NCI-H1694 treated with DMSO at 0.1 percent for 48 hours (cell line): ENCODE measurements at regions not wholly inside any gene's neighbourhood (a gene's known extent, or its start where the extent isn't known, plus 50 kb on each side); places are given as distances from the start of the nearest gene placed in this dataset.

Source experiments
- DNase-seq: peaks from one replicate; lab custom pipeline; 2025; lab: John Stamatoyannopoulos, UW

DNA sequence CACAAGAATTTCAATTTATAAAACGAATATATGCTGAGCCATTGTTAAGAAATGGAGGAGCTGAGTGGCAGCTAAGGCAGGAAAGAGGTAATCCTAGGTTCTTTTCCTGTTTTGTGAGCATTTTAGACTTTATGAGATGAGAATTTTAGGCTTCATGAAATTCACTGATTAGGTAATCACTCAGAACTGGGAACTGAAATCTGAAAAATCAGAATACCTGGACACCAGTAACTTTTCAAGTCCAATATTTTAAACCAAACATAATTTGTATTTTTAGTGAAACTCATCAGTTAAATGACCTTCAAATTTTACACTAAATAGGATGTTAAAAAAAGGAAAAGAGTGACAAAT lies 389.9 kb downstream of the HTR1B start:
- no peak for DNase-seq

DNA sequence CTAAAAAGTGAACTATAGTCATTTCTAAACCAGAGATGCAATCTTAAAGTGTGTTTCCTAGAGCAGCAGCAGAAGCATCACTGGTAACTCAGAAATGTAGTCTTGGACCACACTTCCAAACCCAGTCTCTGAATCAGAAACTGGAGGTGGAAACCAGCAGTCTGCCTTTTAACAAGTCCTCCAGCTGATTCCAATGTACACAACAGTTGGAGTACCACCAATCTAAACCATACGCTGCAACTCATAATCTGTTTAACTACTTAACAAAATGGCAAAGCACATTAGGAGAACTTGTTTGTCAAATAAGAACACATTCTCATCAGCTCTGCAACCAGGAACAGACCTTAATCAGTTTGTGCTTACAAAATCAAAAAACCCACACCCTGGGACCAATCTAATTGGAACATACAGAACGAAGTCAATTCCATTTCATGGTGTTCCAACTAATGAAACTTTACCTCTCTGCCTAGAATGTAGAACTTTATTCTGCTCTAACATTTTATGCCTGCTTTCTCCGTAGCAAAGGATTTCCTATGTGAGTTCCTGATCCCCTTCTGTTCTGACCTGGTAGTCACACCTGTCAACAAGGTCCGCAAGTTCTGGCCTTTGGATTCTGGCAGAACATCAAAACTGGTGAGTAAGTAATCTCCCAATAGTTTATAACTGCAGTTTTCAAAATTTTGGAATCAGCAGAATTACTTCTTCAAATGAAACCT lies 390.4 kb downstream of the HTR1B start:
- DNase-seq = no peak

DNA sequence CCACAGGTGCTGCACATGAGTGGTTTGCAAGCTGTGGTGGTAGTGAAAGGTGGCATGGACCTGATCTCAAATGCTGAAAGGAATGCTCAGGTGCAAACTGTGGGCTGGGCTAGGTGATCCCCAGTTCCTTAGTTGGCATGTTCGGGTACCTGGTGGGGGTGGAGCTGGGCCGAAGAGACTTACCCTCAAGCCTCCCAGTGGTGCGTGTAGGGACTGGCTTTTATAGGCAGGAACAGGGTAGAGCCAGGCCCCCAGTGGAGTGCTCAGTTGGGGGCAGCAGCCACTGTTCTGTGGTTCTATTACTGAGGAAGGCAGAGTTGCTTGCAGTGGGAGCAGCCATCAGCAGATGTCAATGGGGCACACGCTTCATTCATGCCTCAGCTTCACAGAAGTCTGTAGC lies 399.8 kb downstream of the HTR1B start:
- DNase-seq = no peak

DNA sequence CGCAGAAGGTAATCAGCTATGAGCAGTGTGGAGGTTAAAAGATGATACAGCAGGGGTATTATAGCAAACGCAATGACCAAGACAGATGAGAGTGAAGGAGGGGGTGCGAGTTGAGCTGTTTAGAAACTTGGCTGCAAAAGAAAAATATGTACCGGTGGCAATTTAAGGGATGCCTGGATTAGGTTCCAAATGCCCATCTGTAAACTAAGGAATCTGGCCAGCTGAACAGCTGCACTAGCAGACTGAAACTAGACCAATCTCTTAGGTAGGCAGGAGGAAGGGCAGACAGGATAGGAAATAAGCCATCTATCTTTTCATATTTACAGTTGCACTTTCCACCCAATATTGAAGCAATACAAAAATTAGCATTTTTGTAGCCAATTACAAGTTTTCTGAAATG lies 407.6 kb downstream of the HTR1B start:
- no peak for DNase-seq

DNA sequence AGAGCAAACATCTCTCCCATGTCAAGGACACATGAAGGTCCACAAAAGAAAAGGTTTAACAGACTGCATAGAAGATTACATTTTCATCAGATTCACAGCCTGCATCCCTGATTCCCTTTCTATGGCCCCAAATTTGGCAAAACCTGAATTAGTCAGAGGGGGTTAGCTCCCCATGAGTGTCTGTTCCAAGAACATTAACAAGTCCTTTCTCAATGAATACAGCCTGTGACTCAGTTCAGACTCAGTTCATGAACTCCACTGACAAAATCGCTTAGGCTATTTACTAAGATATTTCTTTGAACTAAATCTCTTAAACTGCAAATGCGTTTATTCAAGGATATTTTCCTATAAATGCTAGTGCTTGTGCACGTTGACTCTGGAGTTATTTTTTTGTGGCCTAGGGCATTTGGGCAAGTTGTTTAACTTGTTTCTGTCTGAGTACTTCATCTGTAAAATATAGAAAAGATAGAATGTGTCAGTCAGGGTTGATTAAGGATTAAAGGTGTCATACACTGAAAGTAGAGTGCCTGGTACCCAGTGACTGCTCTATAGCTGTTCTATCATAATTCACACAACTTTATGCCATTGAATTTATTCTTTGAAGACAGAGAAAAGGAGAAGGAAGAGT lies 422.6 kb downstream of the HTR1B start:
- DNase-seq = no peak

DNA sequence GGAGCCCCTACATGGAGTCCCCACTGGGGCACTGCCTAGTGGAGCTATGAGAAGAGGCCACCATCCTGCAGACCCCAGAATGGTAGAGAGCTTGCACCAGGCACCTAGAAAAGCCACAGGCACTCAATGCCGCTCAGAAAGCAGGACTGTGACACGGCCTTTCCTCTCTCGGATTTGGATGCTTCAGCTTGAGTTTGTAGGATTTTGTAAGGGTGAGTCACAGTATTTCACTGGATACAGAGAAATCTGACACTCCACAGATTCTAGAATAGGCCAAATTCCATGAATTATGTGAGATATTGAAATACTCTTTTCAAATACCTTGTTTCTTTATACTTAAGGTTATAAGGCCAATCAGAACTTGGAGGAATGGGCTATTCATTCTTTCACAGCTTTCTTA lies 424.5 kb downstream of the HTR1B start:
- DNase-seq = no peak

DNA sequence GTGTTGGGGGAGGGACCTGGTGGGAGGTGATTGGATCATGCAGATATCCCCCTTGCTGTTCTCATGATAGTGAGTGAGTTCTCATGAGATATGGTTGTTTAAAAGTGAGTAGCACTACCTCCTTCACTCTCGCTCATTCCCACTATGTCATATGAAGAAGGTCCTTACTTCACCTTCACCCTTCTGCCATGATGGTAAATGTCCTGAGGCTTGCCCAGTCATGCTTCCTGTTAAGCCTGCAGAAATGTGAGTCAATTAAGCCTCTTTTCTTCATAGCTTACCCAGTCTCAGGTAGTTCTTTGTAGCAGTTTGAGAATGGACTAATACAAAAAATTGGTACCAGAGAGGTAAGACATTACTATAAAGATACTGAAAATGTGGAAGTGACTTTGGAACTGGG lies 425.9 kb downstream of the HTR1B start:
- DNase-seq = no peak

DNA sequence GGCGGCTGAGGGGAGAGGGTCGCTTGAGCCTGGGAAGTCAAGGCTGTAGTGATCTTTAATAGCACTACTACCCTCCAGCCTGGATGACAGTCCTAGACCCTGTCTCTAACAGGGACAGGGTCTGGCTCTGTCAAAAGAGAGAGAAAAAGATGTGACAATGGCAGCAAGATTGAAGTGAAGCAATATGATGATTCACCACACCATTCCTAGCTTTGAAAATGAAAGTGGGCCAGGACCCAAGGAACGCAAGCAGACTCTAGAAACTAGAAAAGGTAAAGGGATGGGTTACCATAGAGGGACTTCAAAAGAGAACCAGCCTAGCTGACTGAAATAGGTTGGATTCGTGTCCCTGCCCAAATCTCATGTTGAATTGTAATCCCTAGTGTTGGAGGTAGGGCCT lies 426.9 kb downstream of the HTR1B start:
- DNase-seq = no peak

DNA sequence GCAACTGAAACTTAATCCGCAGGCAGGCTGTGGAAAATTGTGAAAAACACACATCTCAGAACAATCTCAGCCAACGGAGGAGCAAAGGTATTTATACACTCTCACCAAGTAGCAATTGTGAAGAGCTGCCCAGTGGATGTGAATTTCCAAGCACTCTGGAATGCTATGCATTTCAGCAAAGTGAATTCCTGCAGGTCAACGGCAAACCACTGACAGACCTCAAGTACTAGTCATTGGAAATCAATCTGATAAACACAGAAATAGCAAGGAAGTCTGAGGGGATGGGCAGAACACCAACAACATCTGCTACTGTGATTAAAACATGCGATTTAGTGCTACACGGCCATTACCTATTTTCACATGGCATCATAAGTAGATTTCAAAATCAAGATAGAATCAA lies 429.1 kb downstream of the HTR1B start:
- DNase-seq = no peak

DNA sequence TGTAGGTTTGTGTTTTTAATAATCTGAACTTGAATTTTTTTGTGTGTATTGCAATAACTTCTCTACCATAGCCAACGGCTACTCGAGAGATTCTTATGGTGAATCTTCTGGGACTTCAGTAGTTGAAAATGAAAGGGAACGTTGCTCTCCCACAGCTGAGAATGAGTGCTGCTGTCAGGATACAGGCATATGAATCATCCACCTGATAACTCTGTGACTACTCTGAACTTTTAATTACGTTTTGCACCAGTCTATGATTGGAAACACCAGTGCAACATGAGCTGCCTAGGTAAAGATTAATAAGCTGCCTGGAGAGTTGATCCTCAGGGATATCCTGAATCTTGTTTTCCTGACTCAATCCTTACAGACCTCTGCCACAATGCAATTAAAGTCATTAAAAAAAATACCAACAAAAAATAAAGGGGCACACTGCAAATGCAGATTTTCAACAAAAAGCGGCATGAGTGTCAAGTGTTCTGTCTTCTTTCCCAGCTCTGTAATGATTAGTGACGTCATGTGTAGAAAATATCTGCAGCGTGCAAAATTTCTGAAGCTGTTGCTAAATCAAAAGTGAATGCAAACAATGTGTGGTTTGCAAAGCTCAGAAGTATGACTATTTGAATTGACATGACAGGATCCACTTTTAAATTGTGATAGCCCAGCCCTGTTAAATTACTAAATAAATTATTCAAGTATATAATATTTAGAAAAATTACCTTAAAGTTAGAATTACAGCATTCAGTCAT lies 432.2 kb downstream of the HTR1B start:
- no peak for DNase-seq

DNA sequence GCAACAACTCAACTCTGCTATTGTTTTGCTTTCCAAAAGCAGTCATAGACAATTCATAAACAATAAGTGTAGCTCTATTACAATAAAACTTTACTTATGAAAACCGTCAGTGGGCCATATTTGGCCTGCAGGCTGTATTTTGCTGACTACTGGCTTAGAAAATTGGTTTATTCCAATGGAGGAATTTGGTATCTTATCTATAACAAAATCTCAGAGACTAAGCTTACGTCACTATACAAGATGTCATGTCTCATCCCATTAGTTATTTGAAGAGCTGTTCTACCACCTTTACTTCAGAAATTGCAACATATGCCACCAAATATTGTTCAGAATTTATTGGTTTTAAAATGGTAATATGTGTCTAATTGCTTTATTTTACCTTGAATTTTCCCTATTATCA lies 436.9 kb downstream of the HTR1B start:
- DNase-seq = no peak

DNA sequence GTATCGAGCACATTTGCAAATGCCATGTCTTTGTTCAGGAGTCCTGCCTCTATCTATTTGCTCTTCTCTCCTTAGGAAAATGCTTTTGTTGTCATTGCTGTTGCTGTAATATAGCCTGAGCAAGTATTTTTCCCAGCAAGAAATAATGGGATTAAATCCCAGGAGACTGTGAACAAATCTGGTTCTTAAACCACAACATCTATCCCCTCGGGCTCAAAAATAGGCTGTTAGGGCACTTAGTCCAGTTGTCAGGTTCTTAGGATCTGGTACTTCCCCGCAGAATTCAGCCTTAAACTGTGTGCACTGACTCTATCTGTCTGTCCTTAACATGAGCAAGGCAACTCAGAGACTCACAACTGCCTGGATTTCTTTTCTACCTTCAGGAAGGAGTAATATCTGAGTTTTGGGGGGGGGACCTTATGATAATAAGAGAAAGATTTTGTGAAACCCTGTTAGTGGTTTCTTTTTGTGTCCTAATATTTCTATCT lies 437.5 kb downstream of the HTR1B start:
- no peak for DNase-seq

DNA sequence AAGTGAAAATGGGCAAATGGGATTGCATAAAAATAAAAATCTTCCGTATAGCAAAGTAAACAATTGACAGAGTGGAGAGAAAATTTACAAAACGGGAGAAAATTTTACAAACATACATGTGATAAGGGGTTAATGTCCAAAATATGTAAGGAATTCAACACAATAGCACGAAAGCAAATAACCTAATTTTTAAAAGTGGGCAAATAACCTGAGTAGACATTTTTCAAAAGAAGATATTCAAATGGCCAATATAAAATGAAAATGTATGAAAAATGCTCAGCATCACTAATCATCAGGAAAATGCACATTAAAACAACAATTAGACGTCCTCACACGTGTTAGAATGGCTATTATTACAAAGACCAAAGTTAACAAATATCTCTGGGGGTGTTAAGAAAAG lies 441.5 kb downstream of the HTR1B start:
- DNase-seq = no peak

DNA sequence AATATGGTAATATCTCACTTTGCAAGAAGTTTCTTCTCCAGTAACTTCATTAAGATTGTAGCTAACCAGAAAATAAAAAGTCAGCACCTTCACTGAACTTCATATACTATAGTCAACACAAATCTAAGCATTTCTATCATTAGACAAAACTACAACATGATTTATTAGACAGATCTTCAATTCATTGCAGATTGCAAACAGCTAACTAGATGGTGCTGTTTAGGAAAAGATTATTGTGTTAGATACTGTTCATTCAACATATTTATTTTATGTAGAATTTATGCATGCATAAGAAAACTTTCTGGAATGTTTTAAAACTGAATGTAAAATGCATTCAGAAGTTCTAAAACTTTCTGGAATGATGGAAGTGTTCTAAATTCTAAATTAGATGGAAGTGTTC lies 442.1 kb downstream of the HTR1B start:
- DNase-seq = no peak

DNA sequence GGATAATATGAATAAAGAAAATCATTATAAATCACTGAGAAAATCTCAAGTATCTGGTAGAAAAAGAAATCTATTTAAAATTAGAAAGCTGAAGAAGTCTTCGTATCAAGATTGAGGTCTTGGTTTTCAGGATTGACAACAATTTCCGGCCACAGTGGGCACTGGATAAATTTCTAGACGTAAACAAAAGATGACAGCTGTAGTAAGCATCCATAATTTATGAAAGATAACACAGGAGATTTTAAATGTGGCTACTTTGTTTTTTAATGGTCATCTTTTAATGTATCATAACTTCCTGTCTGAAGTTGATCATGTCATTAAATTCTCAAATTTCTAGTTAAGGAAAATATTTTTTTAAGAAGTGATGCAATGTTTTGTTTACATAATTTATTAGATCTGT lies 444.2 kb downstream of the HTR1B start:
- no peak for DNase-seq

DNA sequence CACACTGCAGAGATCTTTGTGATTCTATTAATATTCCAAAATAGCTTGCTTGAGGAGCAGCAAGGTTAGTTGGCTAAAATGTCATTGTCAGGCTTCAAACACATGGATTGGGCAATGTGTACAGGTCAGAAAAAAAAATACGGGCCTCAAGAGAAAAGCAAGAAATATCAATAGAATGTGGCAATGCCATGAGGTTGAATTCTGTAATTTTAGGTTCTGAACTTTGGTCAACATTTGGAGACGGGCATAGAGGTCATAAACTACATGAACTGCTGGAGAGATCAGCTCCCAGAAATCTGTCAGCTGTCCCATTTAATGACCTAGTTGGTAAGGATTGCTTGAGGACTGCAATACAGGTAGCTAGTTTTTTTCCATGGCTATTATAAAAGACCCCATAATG lies 445.8 kb downstream of the HTR1B start:
- no peak for DNase-seq

DNA sequence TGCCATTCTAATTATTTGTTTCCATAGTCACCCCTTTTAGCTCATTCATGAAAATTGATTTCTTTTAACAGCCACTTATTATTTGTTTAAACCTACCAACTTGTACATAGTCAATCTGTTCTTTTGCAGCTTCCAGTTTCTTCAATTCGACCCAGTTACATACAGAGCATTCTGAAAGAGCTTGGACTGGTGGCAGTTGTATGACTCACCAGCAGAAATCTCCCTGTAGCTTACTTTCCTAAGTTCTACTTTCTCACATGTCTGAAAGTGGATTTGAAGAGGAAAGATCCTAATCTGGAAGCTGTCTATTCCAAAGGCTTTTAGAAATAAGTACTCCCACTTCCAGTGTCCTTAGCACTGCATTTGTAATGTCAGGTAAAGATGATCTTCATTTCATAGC lies 447.9 kb downstream of the HTR1B start:
- no peak for DNase-seq

DNA sequence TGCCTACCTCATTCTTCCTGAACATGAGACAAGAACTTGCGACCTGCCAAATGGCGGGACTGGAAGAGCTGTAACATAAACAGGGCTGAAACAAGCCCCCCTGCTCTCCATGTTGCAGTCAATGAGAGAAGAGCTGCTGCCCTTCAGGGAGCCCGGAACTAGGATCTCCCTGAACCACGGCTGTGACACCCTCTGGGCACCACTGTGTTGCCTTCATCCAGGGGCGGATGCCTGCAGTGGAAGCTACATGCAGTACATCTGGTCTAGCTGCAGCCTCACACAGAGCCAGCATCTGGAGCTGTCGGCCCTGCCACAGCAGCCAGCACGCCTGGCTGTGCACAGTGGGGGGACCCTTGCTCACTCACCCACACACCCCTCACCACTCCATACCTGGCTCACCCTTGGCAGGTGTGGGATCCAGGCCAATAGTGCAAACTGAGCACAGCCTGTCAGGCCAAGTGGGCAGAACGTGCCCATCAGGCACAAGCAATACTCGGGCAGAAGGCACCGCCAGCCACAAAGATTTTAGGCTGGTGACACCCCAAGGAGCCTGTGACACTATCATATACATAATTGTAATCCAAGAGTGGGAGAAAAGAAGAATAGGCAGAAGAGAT lies 451.3 kb downstream of the HTR1B start:
- DNase-seq = no peak

DNA sequence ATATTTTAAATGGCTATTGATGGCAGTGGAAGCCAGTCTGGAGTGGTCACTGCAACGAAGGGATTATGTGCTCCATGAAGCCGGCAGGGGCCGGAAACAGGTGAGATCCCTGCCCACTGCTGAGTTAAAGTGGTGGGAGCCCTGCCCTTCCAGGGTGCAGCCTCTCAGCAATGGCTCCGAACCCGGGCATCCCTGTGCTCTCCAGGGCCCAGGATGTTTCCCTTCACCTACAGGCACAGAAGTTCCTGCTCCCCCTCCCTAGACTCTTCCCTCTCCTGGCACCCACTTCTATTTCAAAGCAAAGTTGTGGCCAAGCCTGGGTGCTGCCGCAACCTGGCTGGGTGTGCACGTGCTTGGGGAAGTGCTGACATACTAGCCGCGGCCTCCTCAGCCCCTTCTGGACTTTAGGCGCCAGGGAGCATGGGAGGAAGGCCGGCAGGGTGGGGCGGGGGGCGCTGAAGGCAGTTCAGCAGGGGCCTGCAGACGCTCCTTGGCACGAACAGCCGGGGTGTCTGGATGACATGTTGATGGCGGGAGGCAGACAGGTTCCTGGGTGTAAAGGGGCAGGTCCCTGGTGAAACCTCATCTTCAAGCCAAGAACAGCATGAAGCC lies 452.3 kb downstream of the HTR1B start:
- no peak for DNase-seq

DNA sequence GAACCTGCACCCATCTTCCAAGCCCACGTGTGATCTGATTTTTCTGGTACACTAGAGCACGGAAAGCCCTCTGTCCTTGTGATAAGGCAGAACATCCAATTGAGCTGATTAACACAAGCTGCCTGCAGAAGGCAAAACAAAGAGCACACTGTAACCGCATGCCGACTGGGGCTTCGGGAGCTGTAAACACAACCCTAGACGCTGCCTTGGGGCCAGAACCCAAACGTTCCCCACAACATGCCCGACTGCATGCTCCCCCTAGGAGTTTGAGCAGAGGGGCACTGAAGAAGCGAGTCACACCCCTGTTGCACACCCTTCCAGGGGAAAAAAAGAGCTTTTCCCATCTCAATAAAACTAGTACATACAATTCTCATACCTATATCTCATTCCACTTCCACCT lies 470.7 kb downstream of the HTR1B start:
- no peak for DNase-seq

DNA sequence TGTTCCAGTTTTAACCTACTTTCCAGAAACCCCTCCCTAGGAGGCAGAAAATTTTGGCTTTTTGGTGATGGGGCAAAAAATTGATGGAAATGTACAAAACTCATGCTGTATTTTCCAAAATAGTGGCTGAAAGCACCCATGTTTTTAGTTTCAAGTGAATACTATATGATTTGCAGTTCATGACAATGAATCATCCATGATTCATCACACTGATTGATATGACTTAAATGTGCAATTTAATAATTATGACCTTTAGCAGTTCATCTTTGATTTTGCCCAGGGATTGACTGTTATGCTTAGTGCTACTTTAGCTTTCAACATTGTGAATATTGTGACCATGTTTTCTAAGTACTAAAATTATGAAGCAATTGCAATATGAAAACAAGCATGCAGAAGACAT lies 478.7 kb downstream of the HTR1B start:
- no peak for DNase-seq

DNA sequence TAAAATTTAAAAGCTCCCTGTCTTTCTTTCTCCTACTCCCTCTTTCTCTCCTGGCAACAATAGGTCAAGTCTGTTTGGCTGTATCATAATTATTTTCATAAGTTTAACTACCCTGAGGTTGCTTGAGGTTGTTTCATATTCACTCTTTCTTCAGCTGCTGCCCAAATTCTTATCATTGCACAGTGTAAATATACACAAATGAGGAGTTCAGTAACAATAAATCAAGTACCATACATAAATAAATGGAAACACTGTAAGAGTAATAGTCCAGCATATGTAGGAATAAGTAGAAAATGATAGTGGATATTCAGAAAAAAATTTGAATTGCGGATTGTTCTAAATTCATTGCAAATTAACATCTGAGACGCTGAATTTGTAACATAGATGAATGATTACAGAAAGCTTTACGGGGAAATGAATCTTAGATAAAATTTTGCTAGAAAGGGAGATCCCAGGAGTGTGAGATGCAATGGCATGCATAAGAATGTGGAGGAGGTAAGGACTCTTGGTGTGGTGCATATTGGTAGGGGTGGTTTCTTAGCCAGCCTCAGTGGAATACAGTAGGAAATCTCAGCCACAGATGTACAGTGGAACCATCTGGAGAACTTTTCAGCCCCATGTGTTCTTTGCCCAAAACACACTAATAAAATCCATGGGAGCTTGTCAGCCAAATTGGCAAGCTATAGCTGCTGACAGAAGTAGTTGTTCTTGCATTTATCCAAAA lies 480.7 kb downstream of the HTR1B start:
- DNase-seq = no peak
